RPMI7951 (cell line): ENCODE measurements at regions not wholly inside any gene's neighbourhood (a gene's known extent, or its start where the extent isn't known, plus 50 kb on each side); places are given as distances from the start of the nearest gene placed in this dataset.

Experiments
- DNase-seq: peaks from one replicate; pipeline ENCODE4 v3.0.0-alpha.2; 2012; ENCODE audit warnings: low read depth

DNA sequence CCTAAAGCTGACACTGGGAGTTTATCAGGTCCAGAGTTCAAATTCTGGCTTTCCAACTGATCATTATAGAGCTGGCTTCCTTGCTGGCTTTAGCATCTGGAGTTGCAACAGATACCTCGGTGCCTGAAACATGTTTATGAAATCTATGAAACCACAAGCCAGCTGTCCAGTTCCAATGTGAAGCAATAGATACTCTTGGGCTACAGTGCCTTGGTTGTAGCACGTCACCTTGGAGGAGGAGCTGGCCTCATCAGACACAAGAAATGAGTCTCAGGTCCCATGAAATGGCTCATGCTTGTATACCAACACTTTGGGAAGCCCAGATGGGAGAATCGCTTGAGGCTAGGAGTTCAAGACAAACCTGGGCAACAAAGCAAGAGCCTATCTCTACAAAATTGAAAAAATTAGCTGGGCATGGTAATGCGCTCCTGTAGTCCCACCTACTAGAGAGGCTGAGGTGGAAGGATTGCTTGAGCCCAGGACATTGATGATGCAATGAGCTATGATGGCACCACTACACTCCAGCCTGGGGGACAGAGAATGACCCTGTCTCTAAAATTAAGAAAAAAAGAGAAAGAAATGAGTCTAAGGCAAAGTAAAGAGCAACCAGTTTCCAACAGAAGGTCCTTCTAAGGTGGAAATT lies 132.5 kb upstream of the ZNF648 start:
- peak; percentile 88 for DNase-seq

- no peak for DNase-seq
Observed at GRCh38 chr1:182192966-182193365, 131.5 kb upstream of the ZNF648 start.

DNA sequence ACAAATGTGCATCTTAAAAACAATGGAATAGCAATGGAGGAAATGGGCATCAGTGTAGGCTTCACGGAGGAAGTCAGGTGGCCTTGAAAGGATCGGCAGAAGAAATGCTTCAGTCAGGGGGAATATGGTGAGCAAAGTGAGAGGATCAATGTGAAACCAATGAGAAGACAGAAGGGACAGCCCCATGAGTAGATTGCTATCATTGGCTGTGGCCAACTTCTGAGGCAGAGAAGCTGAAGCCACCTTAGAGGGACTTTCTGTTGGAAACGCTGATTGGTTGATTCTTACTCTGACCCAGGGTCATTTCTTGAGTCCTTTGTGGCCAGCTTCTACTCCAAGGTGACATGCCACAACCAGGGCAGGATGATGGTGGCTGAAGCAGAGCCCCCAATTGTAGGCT lies 130.7 kb upstream of the ZNF648 start:
- no peak for DNase-seq

- no peak for DNase-seq
Observed at GRCh38 chr1:182191381-182192115, 130.0 kb upstream of the ZNF648 start.

GRCh38 chr1:182189535-182190066 lies 128.1 kb upstream of the ZNF648 start:
- no peak for DNase-seq

- DNase-seq = no peak
Observed at GRCh38 chr1:182186757-182187146, 125.2 kb upstream of the ZNF648 start.

- peak; percentile 95 for DNase-seq
Observed at GRCh38 chr1:182185842-182186756, 124.6 kb upstream of the ZNF648 start.

DNA sequence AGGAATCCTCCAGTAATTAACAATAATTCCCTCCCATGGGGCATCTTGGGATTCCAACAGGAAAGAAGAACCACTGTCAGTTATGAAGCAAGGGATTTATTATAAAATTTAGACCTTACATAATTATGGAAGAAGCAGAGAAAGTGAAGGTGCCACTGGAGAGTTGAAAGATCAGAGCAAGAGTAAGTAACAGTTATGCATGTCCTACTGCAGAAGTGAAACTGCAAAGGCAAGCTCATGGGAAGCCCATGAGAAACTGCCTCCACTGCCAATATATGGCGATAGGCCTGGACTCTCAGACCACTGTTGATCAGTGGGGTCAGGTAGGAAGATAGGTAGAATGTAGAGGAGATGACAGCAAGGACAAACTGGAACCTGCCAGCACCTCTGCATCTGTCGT lies 123.6 kb upstream of the ZNF648 start:
- no peak for DNase-seq

DNA sequence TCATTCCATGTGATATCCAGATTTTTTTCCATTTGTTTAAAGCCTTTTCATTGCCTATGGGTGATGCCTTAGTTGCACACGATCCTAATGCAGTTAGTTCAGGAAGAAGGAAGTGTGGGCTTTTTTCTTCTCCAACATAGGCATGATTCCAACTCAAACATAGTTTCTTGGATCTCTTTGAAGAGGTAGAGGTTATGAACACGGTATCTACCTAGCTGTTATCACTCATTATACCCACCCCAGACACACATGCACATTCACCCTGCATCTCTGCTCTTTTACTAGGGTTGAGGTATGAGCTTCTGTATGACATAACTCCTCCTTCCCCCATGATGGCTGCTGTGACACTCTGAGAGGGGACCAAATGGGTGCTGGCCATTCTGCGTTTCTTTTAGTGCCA lies 122.1 kb upstream of the ZNF648 start:
- no peak for DNase-seq

DNA sequence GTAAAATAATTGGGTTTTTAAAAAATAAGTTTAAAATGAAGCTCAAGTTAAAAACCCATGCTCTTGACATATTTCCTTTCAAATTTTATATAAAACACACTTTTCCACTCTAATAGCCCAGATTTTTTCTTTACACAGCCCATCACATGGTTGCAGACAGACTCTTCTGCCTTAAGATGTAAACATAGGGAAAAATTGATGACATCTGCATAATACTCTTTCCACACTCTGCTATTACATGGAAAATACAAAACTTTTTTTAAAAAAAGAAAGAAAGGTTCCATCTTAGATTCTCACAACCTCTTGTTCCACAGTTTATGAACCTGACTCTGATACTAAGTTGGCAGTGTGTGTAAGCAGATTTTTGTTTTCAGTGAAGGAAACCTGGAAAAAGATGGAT lies 120.8 kb upstream of the ZNF648 start:
- DNase-seq = no peak

- DNase-seq = no peak
Observed at GRCh38 chr1:182181167-182181572, 119.7 kb upstream of the ZNF648 start.

DNA sequence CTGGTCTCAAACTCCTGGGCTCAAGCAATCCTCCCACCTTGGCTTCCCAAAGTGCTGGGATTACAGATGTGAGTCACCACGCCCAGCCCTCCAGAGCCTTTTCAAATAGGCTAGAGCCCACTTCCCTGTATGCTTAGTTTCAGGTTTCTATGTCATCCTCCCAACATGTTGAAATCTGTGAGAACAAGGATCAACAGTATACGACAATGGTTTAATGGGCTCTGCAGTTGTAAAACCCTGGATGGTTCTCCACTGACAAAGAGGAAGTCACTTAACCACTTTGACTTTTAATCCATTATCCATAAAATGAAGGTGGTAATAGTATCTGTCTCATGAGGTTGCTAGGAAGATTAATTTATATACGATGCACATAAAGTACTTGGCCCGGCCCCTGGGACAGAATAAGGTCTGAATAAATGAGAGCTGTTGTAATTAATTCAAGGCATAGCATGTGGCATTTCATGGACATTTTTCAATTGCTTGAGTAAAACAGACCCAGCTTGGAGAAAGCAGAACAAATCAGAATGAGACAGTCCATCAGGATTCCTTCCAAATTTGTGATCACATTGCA lies 113.9 kb upstream of the ZNF648 start:
- no peak for DNase-seq

DNA sequence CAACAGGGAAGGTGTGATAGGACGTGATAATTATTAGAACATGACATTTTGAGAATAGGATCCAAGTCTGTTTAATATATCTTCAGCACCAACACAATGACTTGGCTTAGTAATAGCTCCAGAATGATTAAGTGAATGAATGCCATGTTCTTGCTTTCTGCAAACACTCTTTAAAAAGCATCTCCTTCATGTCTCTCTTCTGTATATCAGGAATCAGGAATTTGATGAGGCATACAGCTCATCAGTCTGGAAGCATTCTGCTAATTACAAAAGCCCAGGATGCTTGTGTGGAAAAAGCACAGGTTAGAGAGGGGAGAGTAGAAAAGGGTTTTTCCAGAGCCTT lies 113.0 kb upstream of the ZNF648 start:
- DNase-seq = no peak

DNA sequence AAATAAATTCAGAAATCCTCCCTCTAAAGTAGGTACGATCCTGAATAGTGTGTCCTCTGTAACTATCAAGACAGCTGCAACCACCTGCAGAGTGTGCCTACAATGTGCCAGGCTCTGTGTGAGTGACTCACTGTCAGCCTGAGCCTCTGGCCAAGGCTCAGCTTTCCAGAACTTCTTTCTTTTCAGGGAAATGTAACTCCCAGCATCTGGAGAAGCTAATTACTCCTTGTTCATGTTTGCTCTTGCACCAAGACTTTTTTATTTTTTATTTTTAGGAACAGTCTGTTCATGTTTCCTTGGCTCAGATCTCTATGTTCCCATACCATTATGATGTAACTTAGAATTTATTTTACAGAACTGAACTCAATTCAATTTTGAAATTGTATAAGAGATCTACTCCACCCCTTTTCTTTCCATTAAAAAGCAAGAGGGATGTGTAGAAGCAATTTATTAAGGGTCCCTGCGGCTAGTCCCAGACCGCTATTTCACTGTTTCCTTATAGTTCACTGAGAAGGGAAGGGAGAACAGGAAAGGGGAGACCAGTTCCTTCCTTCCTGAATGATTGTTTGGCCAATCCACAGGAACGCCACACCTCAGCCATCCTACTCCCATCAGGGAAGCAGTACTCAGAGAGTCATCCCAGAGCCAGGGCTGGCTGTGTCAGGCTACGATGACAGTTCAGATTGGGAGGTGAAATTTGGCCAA lies 112.4 kb upstream of the ZNF648 start:
- DNase-seq = no peak

DNA sequence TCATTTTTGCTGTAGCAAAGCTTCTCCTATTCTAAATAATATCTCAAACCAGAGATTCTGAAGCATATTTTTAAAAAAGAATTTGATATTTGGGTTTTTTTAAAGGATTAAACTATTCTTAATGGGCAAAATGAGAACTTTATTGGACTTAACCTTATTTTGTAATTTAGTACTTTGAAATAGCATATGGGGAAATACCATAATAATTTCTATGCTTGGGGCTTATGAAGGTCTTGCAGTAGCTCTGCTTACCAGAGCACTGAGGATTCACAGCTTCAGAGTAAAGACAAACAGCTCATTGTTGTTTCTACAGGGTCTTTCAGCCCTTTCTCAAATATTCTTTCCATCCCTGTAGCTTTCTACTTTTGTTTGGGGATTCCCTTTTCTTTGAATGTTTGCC lies 111.2 kb upstream of the ZNF648 start:
- no peak for DNase-seq

DNA sequence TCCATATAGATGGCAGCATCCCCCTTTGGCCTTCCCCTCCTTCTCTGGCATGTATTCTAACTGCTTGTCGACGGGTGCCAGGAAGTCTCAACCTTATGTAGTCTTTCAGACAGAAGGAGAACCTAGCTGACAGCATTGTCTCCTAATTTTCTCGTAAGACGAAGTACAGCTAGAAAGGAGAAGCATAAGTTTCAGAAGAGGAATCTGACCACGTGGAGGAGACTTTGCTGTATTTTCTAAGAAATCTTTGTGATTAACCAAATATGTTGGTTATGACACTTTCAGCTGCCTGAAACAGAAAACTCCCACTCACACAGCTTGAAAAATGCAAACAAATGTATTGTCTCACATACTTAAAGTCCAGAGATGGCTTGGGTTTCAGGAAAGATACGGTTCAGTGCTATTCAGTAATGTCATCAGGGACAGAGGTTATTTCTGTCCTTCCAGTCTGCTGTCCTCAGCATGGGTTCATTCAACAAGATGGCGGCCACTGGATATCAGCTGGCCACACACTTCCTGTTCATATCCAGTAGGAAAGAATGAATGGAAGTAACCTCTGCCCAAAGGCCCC lies 109.5 kb upstream of the ZNF648 start:
- DNase-seq = no peak

DNA sequence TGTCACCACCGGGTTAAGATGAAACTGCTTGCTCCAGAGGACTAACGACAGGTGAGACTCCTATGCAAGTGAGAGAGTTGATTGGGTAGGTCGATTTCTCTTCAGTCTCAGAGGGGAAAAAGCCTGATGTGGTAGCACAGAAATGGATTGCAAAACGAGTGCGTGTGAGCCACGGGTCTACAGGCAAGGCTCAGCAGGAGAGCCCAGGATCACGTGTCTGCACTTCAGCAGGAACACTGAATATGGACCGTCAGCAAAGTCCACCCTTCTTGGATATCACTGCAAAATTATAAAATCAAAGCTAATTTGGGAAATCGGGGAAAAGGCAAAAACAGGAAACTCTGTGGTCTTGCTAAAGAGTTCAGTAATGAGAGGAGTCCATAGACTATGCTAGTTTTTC lies 107.7 kb upstream of the ZNF648 start:
- DNase-seq = no peak

DNA sequence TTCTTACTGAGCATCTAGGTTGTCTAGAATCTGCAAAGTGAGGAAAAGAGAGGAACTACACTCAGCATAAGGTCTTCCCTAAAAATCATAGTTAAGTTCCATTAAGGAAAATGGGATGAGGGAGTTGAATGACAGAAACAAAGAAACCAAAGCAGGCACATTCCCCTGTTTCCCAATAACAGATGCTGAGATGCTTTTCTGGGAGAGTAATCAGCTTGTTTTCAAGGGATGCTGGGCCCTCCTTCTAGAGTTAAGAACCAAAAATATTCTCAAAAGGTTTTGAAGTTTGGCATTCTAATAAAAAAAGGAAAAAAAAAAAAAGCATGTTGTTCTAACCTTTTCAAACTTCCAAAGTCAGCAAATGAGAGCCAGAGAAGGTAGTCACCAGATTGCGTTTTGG lies 105.2 kb upstream of the ZNF648 start:
- DNase-seq = no peak

DNA sequence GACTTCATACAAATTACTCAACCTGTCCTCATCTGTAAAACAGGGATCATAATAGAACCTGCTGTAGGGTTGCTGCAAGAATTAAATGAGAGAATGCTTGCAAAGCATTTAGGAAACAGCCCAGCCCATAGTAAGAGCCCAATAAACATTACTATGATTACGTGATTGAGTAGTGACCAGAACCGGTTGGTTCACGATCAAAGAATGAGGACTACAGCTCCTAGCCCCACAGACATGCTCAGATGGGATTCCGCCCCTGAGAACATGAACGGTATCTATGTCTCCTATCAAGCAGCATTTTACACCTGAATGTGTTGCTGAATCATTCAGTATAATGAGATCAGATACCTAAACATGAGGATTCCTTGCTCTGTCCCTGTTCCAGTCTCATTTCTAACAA lies 104.8 kb upstream of the ZNF648 start:
- no peak for DNase-seq

- DNase-seq = no peak
Observed at GRCh38 chr1:182164273-182164672, 102.8 kb upstream of the ZNF648 start.

- DNase-seq = no peak
Observed at GRCh38 chr1:182163821-182164223, 102.3 kb upstream of the ZNF648 start.
